HepG2 (cell line): ENCODE measurements at regions not wholly inside any gene's neighbourhood (a gene's known extent, or its start where the extent isn't known, plus 50 kb on each side); places are given as distances from the start of the nearest gene placed in this dataset.

Experiments
- ATAC-seq: fragments of 200-7000 bp; cut with Tn5 transposase; 3 replicates; pipeline ENCODE4 v1.9.1; 2020; ENCODE audit warnings: mild to moderate bottlenecking, moderate library complexity
- BruUV-seq: library from RNA; stranded (reverse); fragments of 400-500 nt; replicated peaks from 2 replicates; lab custom pipeline; 2021; lab: Mats Ljungman, UMichigan
- CTCF ChIA-PET: fragments of 300-600 bp; formaldehyde crosslinking; extraction: SDS; loops from one replicate; lab custom pipeline; 2021; ENCODE audit warnings: low total read pairs, inconsistent platforms, low intra/inter-chr PET ratio; lab: Yijun Ruan, JAX
- POLR2A ChIA-PET: fragments of 350-600 bp; sonication (Branson Sonifier 250); formaldehyde crosslinking; loops from one replicate; lab custom pipeline; 2020; ENCODE audit warnings: antibody characterized with exemption, inconsistent platforms; lab: Yijun Ruan, JAX
- DNase-seq: peaks from one replicate; pipeline ENCODE4 v3.0.0-alpha.2; 2015; ENCODE audit warnings: low spot score
- FAIRE-seq: peaks from 3 replicates; lab custom pipeline; 2011; peaks lifted over from hg19 to GRCh38; lab: Jason Lieb, UNC
- H2AFZ ChIP-seq: one replicate; pipeline ENCODE4 v1.6.1; 2011; ENCODE audit warnings: low read length, inconsistent platforms
- H3K27ac ChIP-seq: fragments of 300-600 bp; 3 replicates; pipeline ENCODE4 v1.8.0; 2011; ENCODE audit warnings: mixed run types, mild to moderate bottlenecking, mixed read lengths, low read length, inconsistent platforms; ENCODE audit not compliant: insufficient read depth; ENCODE audit errors: extremely low read length
- H3K27me3 ChIP-seq, 2 experiments: fragments of 200-600 bp in 1 of 2; 2 replicates in 1 of 2; 3 replicates in 1 of 2; pipeline versions ENCODE4 v1.6.0 to v1.8.0; 2011; ENCODE audit warnings: low read length in 2 of 2, mild to moderate bottlenecking in 2 of 2, moderate library complexity in 2 of 2, inconsistent platforms in 1 of 2; ENCODE audit not compliant: insufficient read depth in 2 of 2, control insufficient read depth in 1 of 2
- H3K36me3 ChIP-seq, 2 experiments: fragments of 200-600 bp in 1 of 2; replicated peaks in 1 of 2; 2 replicates in 1 of 2; 3 replicates in 1 of 2; pipeline versions ENCODE4 v1.5.1 to v1.8.0; 2011; ENCODE audit warnings: low read length in 2 of 2, inconsistent platforms in 1 of 2; ENCODE audit not compliant: insufficient read depth in 2 of 2, control insufficient read depth in 1 of 2
- H3K4me1 ChIP-seq: 2 replicates; pipeline ENCODE4 v1.5.1; 2012; ENCODE audit warnings: low read length, inconsistent platforms; ENCODE audit not compliant: insufficient read depth
- H3K4me2 ChIP-seq: 2 replicates; pipeline ENCODE4 v1.6.0; 2011; ENCODE audit warnings: low read depth, low read length, inconsistent platforms
- H3K4me3 ChIP-seq, 3 experiments: fragments of 200-600 bp in 1 of 3; sonication (generic), shearing (Covaris generic) in 1 of 3; replicated peaks in 1 of 3; 2 replicates each; pipeline ENCODE4 v1.5.1; 2011 to 2016; ENCODE audit warnings: low read length in 3 of 3, inconsistent platforms in 2 of 3, low read depth in 2 of 3, mild to moderate bottlenecking in 2 of 3, control low read depth in 1 of 3, mixed read lengths in 1 of 3; ENCODE audit not compliant: insufficient read depth in 1 of 3
- H3K79me2 ChIP-seq: one replicate; pipeline ENCODE4 v1.6.1; 2011; ENCODE audit warnings: low read length, inconsistent platforms; ENCODE audit not compliant: insufficient read depth
- H3K9ac ChIP-seq: 2 replicates; pipeline ENCODE4 v1.6.0; 2011; ENCODE audit warnings: mild to moderate bottlenecking, low read depth, low read length, inconsistent platforms; ENCODE audit not compliant: insufficient read depth
- H3K9me3 ChIP-seq: 2 replicates; pipeline ENCODE4 v1.5.1; 2012; ENCODE audit warnings: mild to moderate bottlenecking, low read length
- H4K20me1 ChIP-seq: 2 replicates; pipeline ENCODE4 v1.6.0; 2011; ENCODE audit warnings: inconsistent platforms, mild to moderate bottlenecking, low read length, moderate library complexity; ENCODE audit not compliant: insufficient read depth
- AGO1 ChIP-seq: fragments of 200-400 bp; formaldehyde crosslinking; IDR thresholded peaks from 2 replicates; pipeline ENCODE4 v1.6.1; 2017; ENCODE audit warnings: mild to moderate bottlenecking, low read depth, low read length, moderate library complexity; ENCODE audit not compliant: poor library complexity, severe bottlenecking
- ATRX ChIP-seq: sonication (generic); formaldehyde crosslinking; IDR thresholded peaks from 2 replicates; pipeline ENCODE4 v1.4.0; 2020; ENCODE audit warnings: missing genetic modification reagents, borderline replicate concordance
- CHD4 ChIP-seq: fragments of 200-600 bp; sonication (generic); IDR thresholded peaks from 2 replicates; pipeline ENCODE4 v1.7.0; 2017; ENCODE audit warnings: mild to moderate bottlenecking, low read length, borderline replicate concordance
- PHF8 ChIP-seq: sonication (generic); formaldehyde crosslinking; IDR thresholded peaks from 2 replicates; pipeline ENCODE4 v1.5.0; 2020; ENCODE audit warnings: missing genetic modification reagents
- PRMT3 ChIP-seq: sonication (generic); formaldehyde crosslinking; IDR thresholded peaks from 2 replicates; pipeline ENCODE4 v1.8.1; 2022; ENCODE audit warnings: low read depth, mild to moderate bottlenecking, moderate library complexity, missing genetic modification reagents, borderline replicate concordance
- SMAD1 ChIP-seq: sonication (generic); formaldehyde crosslinking; IDR thresholded peaks from 2 replicates; pipeline ENCODE4 v1.4.0; 2020; ENCODE audit warnings: missing genetic modification reagents, low read depth, mild to moderate bottlenecking, borderline replicate concordance
- TBP ChIP-seq: sonication (generic); formaldehyde crosslinking; IDR thresholded peaks from 2 replicates; pipeline ENCODE4 v1.5.0; 2020; ENCODE audit warnings: missing genetic modification reagents
- THRA ChIP-seq: sonication (generic); formaldehyde crosslinking; IDR thresholded peaks from 2 replicates; pipeline ENCODE4 v1.4.0; 2020; ENCODE audit warnings: missing genetic modification reagents, borderline replicate concordance
- ZBTB21 ChIP-seq: sonication (generic); formaldehyde crosslinking; IDR thresholded peaks from 2 replicates; pipeline ENCODE4 v1.4.0; 2020; ENCODE audit warnings: missing genetic modification reagents
- ZNF230 ChIP-seq: sonication (generic); formaldehyde crosslinking; IDR thresholded peaks from 2 replicates; pipeline ENCODE4 v1.4.0; 2020; ENCODE audit warnings: mild to moderate bottlenecking, missing genetic modification reagents
- WGBS: methylation state at CpG from one replicate; pipeline ENCODE4 v1.1.6; 2017; ENCODE audit warnings: low lambda C conversion rate; 5-methylcytosine and 5-hydroxymethylcytosine counted together
- in situ Hi-C: cut with HindIII; loops from 2 replicates; pipeline ENCODE4 v1.10.0; 2017; ENCODE audit warnings: low pct_unique_long_range_greater_than_20kb; ENCODE audit not compliant: extremely low pct_ligation_motif_present
- intact Hi-C: fragments of 100-400 bp; cut with micrococcal nuclease; formaldehyde crosslinking; loops from one replicate; pipeline ENCODE4 v1.10.0; 2022; ENCODE audit not compliant: unreplicated experiment
- TF ChIP-seq, protein P1 (sequence below): sonication (generic); formaldehyde crosslinking; IDR thresholded peaks from 2 replicates; pipeline ENCODE4 v1.9.0; 2021; ENCODE audit warnings: missing genetic modification reagents, borderline replicate concordance
- TF ChIP-seq, protein P2 (sequence below): sonication (generic); formaldehyde crosslinking; IDR thresholded peaks from 2 replicates; pipeline ENCODE4 v1.4.0; 2020; ENCODE audit warnings: missing genetic modification reagents; ENCODE audit errors: not compliant biosample characterization

- no peak for FAIRE-seq
- H3K27me3 ChIP-seq: peaks cover 0 to 3% of the 10 kb centered on the region in 2 experiments; a peak in 2 of 5 replicates
- no TSS peak for BruUV-seq
- no peak overlapping the region for H2AFZ ChIP-seq
- in situ Hi-C loops: no loop called here
- WGBS: 7% methylated on average over 2 of the region's 2 CpGs
- DNase-seq: no peak
- intact Hi-C loops: no loop called here
- no peak overlapping the region for H3K4me3 ChIP-seq
- no peaks in the 10 kb centered on the region for H3K36me3 ChIP-seq
- no peaks in the 10 kb centered on the region for H3K4me1 ChIP-seq
- no peak for ATAC-seq
- CTCF ChIA-PET: no interaction called here
- no peaks in the 10 kb centered on the region for H3K79me2 ChIP-seq
- H3K9ac ChIP-seq: no peak overlapping the region
- TF ChIP-seq ATRX (no peak), PRMT3 (no peak), CHD4 (no peak)
- no peaks in the 10 kb centered on the region for H3K9me3 ChIP-seq
- no peak overlapping the region for H3K4me2 ChIP-seq
- POLR2A ChIA-PET: no interaction called here
- no peak overlapping the region for H3K27ac ChIP-seq
- H4K20me1 ChIP-seq: no peaks in the 10 kb centered on the region
Measured at GRCh38 chr18:37660658-37661057, 95.1 kb upstream of the CELF4 start.

- FAIRE-seq: no peak
- BruUV-seq: no TSS peak
- Histone ChIP-seq H3K4me1 (no peaks in the 10 kb centered on the region), H3K79me2 (no peaks in the 10 kb centered on the region), H2AFZ (no peak overlapping the region), H3K27ac (no peak overlapping the region), H4K20me1 (no peaks in the 10 kb centered on the region), H3K4me2 (no peak overlapping the region), H3K9ac (no peak overlapping the region), H3K36me3 (no peaks in the 10 kb centered on the region), H3K9me3 (no peaks in the 10 kb centered on the region), H3K27me3 (peaks cover 0 to 3% of the 10 kb centered on the region in 2 experiments; a peak in 3 of 5 replicates), H3K4me3 (no peak overlapping the region)
- no peak for ATAC-seq
- CTCF ChIA-PET: no interaction called here
- intact Hi-C loops (no loop called here), in situ Hi-C loops (no loop called here)
- no peak for DNase-seq
- POLR2A ChIA-PET: no interaction called here
- TF ChIP-seq TBP: no peak
- TF ChIP-seq, protein P1, sequence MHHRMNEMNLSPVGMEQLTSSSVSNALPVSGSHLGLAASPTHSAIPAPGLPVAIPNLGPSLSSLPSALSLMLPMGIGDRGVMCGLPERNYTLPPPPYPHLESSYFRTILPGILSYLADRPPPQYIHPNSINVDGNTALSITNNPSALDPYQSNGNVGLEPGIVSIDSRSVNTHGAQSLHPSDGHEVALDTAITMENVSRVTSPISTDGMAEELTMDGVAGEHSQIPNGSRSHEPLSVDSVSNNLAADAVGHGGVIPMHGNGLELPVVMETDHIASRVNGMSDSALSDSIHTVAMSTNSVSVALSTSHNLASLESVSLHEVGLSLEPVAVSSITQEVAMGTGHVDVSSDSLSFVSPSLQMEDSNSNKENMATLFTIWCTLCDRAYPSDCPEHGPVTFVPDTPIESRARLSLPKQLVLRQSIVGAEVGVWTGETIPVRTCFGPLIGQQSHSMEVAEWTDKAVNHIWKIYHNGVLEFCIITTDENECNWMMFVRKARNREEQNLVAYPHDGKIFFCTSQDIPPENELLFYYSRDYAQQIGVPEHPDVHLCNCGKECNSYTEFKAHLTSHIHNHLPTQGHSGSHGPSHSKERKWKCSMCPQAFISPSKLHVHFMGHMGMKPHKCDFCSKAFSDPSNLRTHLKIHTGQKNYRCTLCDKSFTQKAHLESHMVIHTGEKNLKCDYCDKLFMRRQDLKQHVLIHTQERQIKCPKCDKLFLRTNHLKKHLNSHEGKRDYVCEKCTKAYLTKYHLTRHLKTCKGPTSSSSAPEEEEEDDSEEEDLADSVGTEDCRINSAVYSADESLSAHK: no peak
- TF ChIP-seq AGO1: no peak
- TF ChIP-seq SMAD1 (CRISPR knock-in tag): no peak
- TF ChIP-seq THRA (CRISPR knock-in tag): no peak
- no peak for TF ChIP-seq PHF8 (CRISPR knock-in tag)
- no peak for TF ChIP-seq ZBTB21 (CRISPR knock-in tag)
- TF ChIP-seq, protein P2, sequence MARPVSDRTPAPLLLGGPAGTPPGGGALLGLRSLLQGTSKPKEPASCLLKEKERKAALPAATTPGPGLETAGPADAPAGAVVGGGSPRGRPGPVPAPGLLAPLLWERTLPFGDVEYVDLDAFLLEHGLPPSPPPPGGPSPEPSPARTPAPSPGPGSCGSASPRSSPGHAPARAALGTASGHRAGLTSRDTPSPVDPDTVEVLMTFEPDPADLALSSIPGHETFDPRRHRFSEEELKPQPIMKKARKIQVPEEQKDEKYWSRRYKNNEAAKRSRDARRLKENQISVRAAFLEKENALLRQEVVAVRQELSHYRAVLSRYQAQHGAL (CRISPR knock-in tag): no peak
- TF ChIP-seq ZNF230 (CRISPR knock-in tag): no peak
Measured at GRCh38 chr18:37659906-37660305, 94.3 kb upstream of the CELF4 start.
